HEK293T (cell line): ENCODE measurements at regions not wholly inside any gene's neighbourhood (a gene's known extent, or its start where the extent isn't known, plus 50 kb on each side); places are given as distances from the start of the nearest gene placed in this dataset.

Experiments
- ARNT ChIP-seq: fragments of 450-650 bp; IDR thresholded peaks from 2 replicates; pipeline ENCODE4 v1.6.1; 2017; ENCODE audit warnings: mild to moderate bottlenecking
- BHLHE40 ChIP-seq: fragments of 450-650 bp; IDR thresholded peaks from 2 replicates; pipeline ENCODE4 v1.6.1; 2016; ENCODE audit warnings: mild to moderate bottlenecking, moderate library complexity, borderline replicate concordance
- FOXM1 ChIP-seq: fragments of 450-650 bp; IDR thresholded peaks from 2 replicates; pipeline ENCODE4 v1.6.1; 2017; ENCODE audit warnings: mild to moderate bottlenecking, borderline replicate concordance
- SP1 ChIP-seq: fragments of 450-650 bp; IDR thresholded peaks from 2 replicates; pipeline ENCODE4 v1.6.1; 2017
- SUZ12 ChIP-seq: fragments of 450-650 bp; IDR thresholded peaks from 2 replicates; pipeline ENCODE4 v1.6.1; 2016; ENCODE audit warnings: mild to moderate bottlenecking
- TF ChIP-seq, protein P1 (sequence below): fragments of 450-650 bp; IDR thresholded peaks from 2 replicates; pipeline ENCODE4 v1.6.1; 2016

DNA sequence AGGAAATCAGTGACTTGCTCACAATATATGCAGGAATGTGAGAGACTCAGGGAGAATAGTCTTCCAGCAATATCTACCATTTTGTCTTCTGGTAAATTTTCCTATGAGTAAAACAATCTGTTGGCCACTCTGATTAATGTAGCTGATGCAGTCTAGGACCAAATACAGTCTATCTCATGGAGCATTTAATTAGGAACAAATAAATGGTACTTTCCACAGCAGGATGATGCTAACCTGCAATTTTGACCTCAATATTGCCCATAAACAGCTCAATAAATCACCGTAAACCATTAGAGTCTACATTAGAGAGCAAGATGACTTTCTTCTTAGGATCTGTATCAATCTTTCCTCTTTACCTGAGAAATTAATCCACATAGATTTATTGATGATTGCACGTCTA, 567.7 kb upstream of the B3GALT2 start:
- TF ChIP-seq FOXM1 (no peak), SP1 (no peak), ARNT (no peak), BHLHE40 (no peak), SUZ12 (no peak)
- TF ChIP-seq, protein P1, sequence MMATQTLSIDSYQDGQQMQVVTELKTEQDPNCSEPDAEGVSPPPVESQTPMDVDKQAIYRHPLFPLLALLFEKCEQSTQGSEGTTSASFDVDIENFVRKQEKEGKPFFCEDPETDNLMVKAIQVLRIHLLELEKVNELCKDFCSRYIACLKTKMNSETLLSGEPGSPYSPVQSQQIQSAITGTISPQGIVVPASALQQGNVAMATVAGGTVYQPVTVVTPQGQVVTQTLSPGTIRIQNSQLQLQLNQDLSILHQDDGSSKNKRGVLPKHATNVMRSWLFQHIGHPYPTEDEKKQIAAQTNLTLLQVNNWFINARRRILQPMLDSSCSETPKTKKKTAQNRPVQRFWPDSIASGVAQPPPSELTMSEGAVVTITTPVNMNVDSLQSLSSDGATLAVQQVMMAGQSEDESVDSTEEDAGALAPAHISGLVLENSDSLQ: no peak
